Activated B cell treated with CpG ODN at 0.5 μM for 24 hours (primary cell): ENCODE measurements at regions not wholly inside any gene's neighbourhood (a gene's known extent, or its start where the extent isn't known, plus 50 kb on each side); places are given as distances from the start of the nearest gene placed in this dataset.

Experiments
- ATAC-seq: fragments of 200-7000 bp; cut with Tn5 transposase; one replicate; pipeline ENCODE4 v1.10.0; 2021; ENCODE audit warnings: low read depth, mild to moderate bottlenecking, moderate library complexity
- CTCF ChIA-PET: fragments of 350-600 bp; sonication (Branson Sonifier 250); formaldehyde crosslinking; loops from one replicate; lab custom pipeline; 2021; ENCODE audit warnings: antibody characterized with exemption; lab: Charles Lee
- POLR2A ChIA-PET: fragments of 350-600 bp; sonication (Branson Sonifier 250); formaldehyde crosslinking; loops from one replicate; lab custom pipeline; 2021; ENCODE audit warnings: antibody characterized with exemption; lab: Charles Lee
- DNase-seq: peaks from one replicate; pipeline ENCODE4 v3.0.0; 2022
- H3K27ac Mint-ChIP-seq: one replicate; pipeline ENCODE4 v1.8.0; 2020; ENCODE audit warnings: mixed read lengths
- H3K27me3 Mint-ChIP-seq: one replicate; pipeline ENCODE4 v1.8.0; 2021; ENCODE audit warnings: mixed read lengths
- H3K36me3 Mint-ChIP-seq: one replicate; pipeline ENCODE4 v1.8.0; 2021; ENCODE audit warnings: low read depth, mixed read lengths
- H3K4me1 Mint-ChIP-seq: one replicate; pipeline ENCODE4 v1.8.0; 2021; ENCODE audit warnings: mixed read lengths
- H3K4me3 Mint-ChIP-seq: one replicate; pipeline ENCODE4 v1.8.0; 2020; ENCODE audit warnings: mild to moderate bottlenecking, mixed read lengths
- H3K9me3 Mint-ChIP-seq: one replicate; pipeline ENCODE4 v1.8.0; 2020; ENCODE audit warnings: mixed read lengths
- intact Hi-C: fragments of 100-400 bp; cut with micrococcal nuclease; formaldehyde crosslinking; loops from one replicate; pipeline ENCODE4 v1.15.1; 2024
- TF ChIP-seq, protein P1 (sequence below): fragments of 200-600 bp; IDR thresholded peaks from one replicate; pipeline ENCODE4 v1.8.0; 2022; ENCODE audit warnings: antibody characterized with exemption, mild to moderate bottlenecking

DNA sequence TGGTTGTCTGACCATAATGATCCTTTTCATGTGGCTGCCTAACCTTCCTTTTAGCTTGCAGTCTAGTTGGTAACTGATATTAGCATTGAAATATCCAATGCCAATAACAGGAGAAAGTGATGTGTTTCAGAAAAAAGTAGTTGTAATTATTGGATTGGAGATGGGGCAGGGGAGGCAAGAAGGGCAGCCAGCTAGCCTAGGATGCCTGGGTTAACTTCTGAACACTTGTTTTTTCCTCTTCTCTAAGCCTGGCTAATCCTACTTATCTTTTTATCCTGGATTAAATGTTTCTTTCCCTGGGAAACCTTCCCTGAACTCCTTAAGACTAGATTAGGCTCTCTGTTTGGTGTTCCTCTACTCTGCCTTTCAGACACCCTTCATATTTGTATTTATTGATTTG lies 380.2 kb downstream of the TMEM135 start:
- no peak for DNase-seq
- ATAC-seq: no peak
- Mint-ChIP-seq H3K4me1 (no peaks in the 10 kb centered on the region), H3K27ac (no peak overlapping the region), H3K4me3 (no peak overlapping the region), H3K36me3 (no peaks in the 10 kb centered on the region), H3K27me3 (no peaks in the 10 kb centered on the region), H3K9me3 (no peaks in the 10 kb centered on the region)
- ChIA-PET CTCF (interaction anchor here (1.6 to 2.5 kb wide), 3 partner anchors 10 to 65 kb away, joined by 4 to 9 read pairs (median 8); no protein-coding TSS in a partner anchor), POLR2A (no interaction called here)
- TF ChIP-seq, protein P1, sequence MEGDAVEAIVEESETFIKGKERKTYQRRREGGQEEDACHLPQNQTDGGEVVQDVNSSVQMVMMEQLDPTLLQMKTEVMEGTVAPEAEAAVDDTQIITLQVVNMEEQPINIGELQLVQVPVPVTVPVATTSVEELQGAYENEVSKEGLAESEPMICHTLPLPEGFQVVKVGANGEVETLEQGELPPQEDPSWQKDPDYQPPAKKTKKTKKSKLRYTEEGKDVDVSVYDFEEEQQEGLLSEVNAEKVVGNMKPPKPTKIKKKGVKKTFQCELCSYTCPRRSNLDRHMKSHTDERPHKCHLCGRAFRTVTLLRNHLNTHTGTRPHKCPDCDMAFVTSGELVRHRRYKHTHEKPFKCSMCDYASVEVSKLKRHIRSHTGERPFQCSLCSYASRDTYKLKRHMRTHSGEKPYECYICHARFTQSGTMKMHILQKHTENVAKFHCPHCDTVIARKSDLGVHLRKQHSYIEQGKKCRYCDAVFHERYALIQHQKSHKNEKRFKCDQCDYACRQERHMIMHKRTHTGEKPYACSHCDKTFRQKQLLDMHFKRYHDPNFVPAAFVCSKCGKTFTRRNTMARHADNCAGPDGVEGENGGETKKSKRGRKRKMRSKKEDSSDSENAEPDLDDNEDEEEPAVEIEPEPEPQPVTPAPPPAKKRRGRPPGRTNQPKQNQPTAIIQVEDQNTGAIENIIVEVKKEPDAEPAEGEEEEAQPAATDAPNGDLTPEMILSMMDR: no peak
- intact Hi-C loops: no loop called here

DNA sequence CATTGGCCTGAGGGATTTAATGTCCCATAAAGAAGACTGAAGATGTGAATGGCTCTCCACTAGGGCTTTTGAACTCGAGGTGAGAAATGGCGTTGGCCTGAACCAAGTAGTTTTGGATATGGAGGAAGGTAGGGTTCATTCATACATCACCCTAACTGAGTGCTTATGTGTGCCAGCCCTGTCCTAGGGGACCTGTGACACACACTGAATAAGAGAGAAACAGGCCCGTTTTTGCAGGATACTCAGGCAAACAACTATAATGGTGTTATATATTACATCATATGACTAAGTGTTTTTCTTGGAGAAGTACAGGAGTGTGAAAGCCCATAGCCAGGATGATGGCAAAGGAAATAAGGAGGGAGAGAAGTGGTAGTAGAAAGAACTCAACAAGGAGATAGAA lies 368.1 kb downstream of the TMEM135 start:
- H3K36me3 Mint-ChIP-seq: no peaks in the 10 kb centered on the region
- TF ChIP-seq, protein P1: no peak
- DNase-seq: no peak
- peaks cover 2% of the 10 kb centered on the region for H3K9me3 Mint-ChIP-seq
- no peak overlapping the region for H3K4me3 Mint-ChIP-seq
- H3K4me1 Mint-ChIP-seq: no peaks in the 10 kb centered on the region
- no peak overlapping the region for H3K27ac Mint-ChIP-seq
- ChIA-PET CTCF (no interaction called here), POLR2A (no interaction called here)
- H3K27me3 Mint-ChIP-seq: no peaks in the 10 kb centered on the region
- no peak for ATAC-seq
- intact Hi-C loops: no loop called here

DNA sequence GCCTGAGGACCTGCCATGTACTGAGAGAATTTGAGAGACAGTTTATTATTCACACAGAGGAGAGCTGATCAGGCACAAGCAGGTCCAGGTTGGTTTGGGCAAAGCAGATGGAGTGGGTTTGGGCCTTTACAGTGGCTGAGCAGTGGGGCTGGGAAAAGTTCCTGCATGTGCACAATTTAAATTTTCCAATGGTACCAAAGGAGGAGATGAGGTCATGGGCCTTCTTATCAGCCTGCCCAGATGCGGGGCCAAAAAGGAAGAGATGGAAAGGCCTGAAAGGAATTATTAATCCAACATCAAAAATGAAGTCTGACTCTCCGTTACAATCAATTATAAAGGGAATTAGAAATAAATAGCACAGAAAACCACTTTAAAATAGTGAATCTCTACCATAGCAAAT lies 367.6 kb downstream of the TMEM135 start:
- DNase-seq: no peak
- no peak for ATAC-seq
- Mint-ChIP-seq H3K27ac (no peak overlapping the region), H3K27me3 (no peaks in the 10 kb centered on the region), H3K4me3 (no peak overlapping the region), H3K9me3 (peaks cover 2% of the 10 kb centered on the region), H3K36me3 (no peaks in the 10 kb centered on the region), H3K4me1 (no peaks in the 10 kb centered on the region)
- TF ChIP-seq, protein P1: no peak
- POLR2A ChIA-PET: no interaction called here
- intact Hi-C loops: no loop called here
- CTCF ChIA-PET: no interaction called here

DNA sequence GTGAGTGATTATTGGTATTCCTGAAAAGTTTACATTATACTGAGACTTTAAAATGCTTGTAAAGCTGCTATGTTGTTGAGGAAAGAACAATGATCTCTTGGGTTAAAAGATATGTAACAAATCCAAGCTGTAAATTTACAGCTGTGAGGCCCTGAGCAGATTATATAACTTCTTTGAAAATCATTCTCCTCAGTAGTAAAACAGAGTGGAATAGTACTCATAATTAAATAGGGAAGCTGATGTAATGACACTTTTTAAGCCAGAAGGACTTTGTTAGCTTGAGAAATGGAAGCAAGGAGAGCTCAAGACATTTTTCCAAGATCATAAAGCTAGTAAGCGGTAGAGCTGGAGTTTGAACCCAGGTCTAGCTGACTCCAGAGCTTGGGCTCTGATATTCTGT lies 363.9 kb downstream of the TMEM135 start:
- no peak for DNase-seq
- Mint-ChIP-seq H3K9me3 (peaks cover 2% of the 10 kb centered on the region), H3K36me3 (no peaks in the 10 kb centered on the region), H3K27me3 (no peaks in the 10 kb centered on the region), H3K4me3 (no peak overlapping the region), H3K27ac (no peak overlapping the region), H3K4me1 (no peaks in the 10 kb centered on the region)
- ChIA-PET CTCF (no interaction called here), POLR2A (no interaction called here)
- intact Hi-C loops: no loop called here
- TF ChIP-seq, protein P1: no peak
- no peak for ATAC-seq

DNA sequence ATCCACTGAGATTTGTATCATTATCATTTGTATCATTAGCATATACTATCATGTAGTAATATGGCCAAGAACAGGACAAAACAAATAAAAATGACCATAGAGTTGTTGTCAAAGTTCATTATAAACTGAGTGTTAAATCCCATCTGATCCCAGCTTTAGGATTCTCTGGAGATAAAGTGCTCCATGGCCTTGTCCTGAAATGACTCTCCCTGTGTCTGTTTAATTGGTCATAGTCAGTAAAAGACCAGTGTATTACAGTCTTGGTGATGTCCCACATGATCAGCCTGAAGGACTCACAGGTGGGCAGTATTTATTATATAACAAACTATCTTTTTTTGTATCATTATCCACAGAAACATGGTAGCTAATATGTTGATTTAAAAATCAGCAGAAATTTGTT lies 361.6 kb downstream of the TMEM135 start:
- POLR2A ChIA-PET: no interaction called here

More for the DNA sequence above, 361.6 kb downstream of the TMEM135 start:
- no peak for DNase-seq
- intact Hi-C loops: no loop called here
- TF ChIP-seq, protein P1: no peak
- Mint-ChIP-seq H3K27me3 (no peaks in the 10 kb centered on the region), H3K9me3 (peaks cover under 1% of the 10 kb centered on the region), H3K4me1 (no peaks in the 10 kb centered on the region), H3K36me3 (no peaks in the 10 kb centered on the region), H3K27ac (no peak overlapping the region), H3K4me3 (no peak overlapping the region)
- ATAC-seq: no peak
- CTCF ChIA-PET: interaction anchor here (1.0 kb wide), 1 partner anchor 22 kb away, joined by 3 read pairs; no protein-coding TSS in a partner anchor
